GM19238 (cell line): ENCODE measurements at regions not wholly inside any gene's neighbourhood (a gene's known extent, or its start where the extent isn't known, plus 50 kb on each side); places are given as distances from the start of the nearest gene placed in this dataset.

Source experiments
- DNase-seq: peaks from one replicate; pipeline ENCODE4 v3.0.0; 2011; ENCODE audit warnings: low spot score; ENCODE audit not compliant: insufficient read length

GRCh38 chr4:4605849-4606248 lies 64.0 kb upstream of the STX18 start:
- DNase-seq, result no peak

GRCh38 chr4:4603592-4603991 lies 61.7 kb upstream of the STX18 start:
- no peak for DNase-seq

- DNase-seq, result no peak
Observed at GRCh38 chr4:4603067-4603466, 61.2 kb upstream of the STX18 start.

DNA sequence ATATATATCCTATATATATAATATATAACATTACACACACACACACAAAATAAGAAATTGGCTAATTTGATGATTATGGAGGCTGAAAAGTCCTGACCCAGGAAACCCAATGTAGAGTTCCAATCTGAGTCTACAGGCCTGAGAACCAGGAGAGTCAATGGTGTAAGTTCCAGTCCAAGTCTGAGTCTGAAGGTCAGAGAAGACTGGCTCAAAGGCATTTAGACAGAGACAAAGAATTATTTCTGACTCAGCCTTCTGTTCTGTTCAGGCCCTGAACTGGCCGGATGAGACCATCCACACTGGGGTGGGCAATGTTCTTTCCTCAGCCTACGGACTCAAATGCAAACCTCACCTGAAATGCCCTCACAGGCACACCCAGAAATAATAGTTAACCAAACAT lies 60.6 kb upstream of the STX18 start:
- DNase-seq, result no peak

GRCh38 chr4:4601803-4602369 lies 60.0 kb upstream of the STX18 start:
- no peak for DNase-seq

DNA sequence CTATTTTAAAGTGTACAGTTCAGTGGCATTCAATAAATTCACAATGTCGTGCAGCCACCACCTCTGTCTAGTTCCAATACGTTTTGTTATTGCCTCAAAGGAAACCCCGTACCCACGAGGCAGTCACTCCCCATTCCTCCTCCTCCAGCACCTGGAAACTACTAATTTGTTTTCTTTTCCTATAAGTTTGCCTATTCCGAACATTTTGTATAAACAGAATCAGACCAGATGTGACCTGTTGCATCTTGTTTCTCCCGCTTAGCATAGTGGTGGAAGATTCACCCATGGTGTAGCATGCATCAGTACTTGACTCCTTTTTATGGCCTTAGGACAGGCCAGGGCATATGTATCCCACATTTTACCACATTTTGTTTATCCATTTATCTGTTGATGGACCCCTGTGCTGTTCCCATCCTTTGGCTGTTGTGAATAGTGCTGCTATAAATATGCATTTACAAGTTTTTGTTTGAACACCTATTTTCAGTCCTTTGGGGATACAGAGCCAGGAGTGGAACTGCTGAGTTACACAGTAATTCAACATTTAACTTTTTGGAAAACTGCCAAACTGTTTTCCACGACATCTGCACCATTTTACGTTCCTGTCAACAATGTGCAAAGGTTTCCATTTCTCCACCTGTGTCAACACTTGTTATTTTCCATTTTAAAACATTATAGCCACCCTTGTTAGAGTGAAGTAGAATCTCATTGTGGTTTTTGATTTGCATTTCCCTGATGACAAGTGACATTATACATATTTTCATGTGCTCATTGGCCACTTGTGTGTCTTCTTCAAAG lies 57.8 kb upstream of the STX18 start:
- DNase-seq, result no peak

GRCh38 chr4:4598851-4599411 lies 57.1 kb upstream of the STX18 start:
- no peak for DNase-seq

DNA sequence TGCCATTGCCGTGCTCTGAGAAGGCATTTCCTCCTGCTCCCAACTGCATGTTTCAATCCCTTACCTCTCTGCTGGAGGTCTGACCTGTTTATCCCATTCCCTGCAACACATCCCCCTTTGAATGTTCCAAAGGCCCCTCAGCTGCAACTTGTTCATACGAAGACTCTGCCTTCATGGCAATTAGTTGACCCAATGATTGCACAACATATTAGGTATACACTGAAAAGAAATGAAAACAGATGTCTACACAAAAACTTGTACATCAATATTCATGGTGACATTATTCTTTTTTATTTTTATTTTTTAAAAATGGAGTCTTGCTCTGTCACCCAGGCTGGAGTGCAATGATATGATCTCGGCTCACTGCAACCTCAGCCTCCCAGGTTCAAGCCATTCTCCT lies 54.9 kb upstream of the STX18 start:
- DNase-seq, result no peak

GRCh38 chr4:4595252-4595651 lies 53.4 kb upstream of the STX18 start:
- no peak for DNase-seq

GRCh38 chr4:4594285-4594920 lies 52.6 kb upstream of the STX18 start:
- no peak for DNase-seq

- DNase-seq, result no peak
Observed at GRCh38 chr4:4593596-4594284, 51.9 kb upstream of the STX18 start.

DNA sequence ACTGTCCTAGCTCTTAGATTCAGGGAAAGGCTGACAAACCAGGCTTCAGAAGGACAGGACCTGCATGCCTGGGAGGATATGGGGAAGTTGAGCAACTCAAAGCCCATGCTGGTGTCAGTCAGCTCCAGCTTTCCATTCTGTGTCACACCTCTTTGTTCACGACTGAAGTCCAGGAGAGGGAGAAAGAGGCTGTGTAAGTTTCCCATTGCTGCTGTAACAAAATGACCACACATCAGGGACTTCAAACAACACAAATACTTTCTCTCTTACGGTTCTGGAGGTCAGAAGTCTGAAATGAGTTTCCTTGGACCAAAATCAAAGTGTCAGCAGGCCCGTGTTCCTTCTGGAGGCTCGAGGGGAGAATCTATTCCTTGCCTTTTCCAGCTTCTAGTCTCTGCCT lies 50.6 kb upstream of the STX18 start:
- no peak for DNase-seq
